Fibroblast of skin of right quadriceps (primary cell): ENCODE measurements at regions not wholly inside any gene's neighbourhood (a gene's known extent, or its start where the extent isn't known, plus 50 kb on each side); places are given as distances from the start of the nearest gene placed in this dataset.

Experiments
- DNase-seq: peaks from one replicate; pipeline ENCODE4 v3.0.0-alpha.2; 2013

GRCh38 chr2:204332706-204333105 is 212.6 kb upstream of the PARD3B start:
- no peak for DNase-seq

DNA sequence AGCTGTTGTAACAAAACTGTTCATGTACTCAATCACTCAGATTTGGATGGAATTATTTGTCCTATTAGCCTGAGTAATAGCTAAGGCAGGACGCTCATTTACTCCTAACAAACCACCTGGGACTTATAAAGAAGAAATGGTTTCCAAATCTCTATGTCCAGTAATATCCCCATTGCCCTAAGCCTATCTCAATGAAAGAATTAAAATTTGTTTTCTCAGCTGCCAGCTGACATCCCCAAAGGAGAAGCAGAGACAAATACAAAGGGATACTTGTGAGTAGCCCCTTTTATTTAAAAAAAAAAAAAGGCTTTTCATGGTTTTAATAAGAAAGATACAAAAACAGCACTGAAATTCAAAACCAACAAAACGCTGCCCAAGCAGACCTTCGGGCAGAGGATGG is 211.4 kb upstream of the PARD3B start:
- no peak for DNase-seq

DNA sequence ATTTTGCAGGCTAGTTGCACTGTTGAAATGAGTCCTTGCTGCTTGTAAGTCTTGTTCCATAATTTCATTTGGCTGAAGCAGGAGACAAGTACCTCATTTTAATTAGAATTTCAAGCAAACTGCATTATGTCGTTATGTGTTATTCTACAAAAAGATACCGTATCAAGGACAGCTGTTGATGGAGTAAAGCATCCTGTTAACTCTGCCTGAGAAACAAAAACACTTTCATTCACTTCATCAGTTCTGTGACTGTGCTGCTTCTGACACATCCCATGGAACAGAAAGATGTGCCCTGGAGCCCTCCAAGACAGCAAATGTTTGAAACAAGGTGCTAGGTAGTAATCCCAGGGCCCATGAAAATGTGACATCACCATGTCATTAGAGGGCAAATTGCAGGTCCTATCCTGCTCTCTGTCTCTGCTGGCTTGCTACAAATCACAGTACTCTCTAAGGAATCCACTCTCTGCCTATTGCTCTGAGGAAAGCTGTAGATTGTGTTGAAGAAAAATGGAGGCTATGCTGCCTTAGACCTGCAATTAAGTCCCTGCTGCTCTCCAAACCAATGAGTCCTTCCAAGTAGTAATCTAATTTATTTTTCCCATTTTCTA is 209.7 kb upstream of the PARD3B start:
- DNase-seq: no peak

DNA sequence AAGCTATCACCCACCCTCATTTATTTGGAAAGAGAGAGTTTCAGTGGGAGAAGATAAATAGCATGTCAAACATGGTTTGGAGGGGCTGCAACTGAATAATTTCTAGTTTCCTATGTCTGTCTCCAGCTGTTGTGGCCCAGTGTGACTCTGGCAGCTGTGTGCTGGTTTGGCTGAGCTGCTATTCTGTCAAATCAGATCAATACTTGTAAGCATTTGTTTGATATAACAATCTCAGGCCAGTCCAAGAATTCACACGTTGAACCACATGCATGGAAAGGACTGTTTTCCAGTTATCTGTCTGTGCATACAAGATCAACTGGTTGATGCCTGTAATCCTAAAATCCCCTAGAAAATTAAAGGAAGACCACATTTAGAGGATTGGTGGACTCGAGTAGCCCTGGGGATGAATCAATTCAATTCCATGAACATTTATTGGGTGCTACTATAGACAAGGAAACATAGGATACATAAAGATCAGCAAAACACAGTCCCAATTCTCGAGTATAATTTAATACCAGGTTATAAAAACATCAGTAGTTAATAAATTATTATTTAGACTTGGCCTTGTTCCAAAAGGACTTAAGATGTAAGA is 209.0 kb upstream of the PARD3B start:
- no peak for DNase-seq

DNA sequence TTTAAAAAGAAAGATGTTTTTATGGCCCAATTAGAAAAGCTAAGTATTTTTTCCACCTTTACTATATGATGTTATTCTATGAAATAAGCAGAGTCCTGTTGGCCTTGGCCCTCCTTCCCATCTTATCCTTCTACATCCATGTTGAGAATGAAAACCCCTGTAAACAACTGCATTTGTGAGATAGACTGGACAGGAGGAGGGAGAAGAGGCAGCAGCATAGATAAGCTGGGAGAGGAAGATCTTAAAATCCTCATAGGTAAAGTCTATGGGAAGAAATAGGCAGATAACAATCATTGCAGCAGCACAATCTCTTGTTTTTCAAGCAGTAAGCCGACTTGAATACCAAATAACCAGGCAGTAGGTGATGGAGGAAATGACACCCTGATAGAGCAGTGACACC is 207.6 kb upstream of the PARD3B start:
- no peak for DNase-seq

- no peak for DNase-seq
Measured at GRCh38 chr2:204339212-204339715, 206.0 kb upstream of the PARD3B start.

DNA sequence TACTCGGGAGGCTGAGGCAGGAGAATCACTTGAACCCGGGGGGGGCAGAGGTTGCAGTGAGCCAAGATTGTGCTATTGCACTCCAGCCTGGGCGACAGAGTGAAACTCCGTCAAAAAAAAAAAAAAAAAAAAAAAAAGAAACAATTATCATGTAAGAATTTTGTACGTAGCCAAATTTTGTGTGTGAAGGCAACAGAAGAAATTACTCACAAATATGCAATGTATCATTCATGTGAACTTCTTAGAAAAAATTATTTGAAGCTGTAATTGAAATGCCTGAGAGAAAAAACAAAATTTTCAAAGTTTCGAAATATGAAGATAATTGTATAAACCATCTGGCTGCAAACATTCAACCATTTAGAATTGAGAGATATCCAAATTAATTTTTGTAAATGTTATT is 204.8 kb upstream of the PARD3B start:
- DNase-seq: no peak

DNA sequence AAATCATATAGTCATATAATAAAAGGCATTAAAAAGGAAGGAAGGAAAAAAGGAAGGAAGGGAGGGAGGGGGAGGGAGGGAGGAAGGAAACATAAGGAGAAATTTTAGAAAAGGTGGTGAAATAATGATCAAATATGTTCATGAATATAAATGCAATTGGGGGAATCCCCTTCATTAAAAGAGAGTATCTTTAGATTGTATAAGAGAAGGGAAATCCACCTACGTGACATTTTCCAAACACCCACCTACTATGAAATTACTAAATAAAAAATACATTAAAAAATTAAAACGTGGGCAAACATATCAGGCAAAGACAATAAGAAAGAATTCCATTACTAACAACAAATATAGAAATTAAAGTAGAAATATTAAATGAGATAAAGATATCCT is 203.4 kb upstream of the PARD3B start:
- DNase-seq: no peak

- DNase-seq: no peak
Measured at GRCh38 chr2:204343685-204344084, 201.6 kb upstream of the PARD3B start.

GRCh38 chr2:204344119-204344518 is 201.2 kb upstream of the PARD3B start:
- DNase-seq: no peak

DNA sequence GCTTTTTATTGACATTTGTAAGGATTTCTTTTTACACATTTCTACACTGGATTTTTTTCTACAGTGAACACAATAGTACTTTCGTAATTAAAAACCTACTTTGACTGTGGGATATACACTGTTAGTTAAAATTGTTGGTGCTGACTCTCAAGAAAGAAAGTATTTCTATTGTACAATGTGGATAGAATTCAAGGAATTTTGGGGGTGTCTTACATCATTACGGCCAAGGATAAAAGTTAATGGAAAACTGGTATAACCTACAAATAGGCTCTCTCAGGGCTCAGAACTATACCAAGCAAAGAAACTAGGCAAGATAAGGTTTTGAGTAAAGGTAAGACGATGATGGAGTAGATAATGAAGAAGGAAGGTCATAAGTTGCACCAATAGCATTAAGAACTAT is 198.4 kb upstream of the PARD3B start:
- no peak for DNase-seq

GRCh38 chr2:204353823-204354222 is 191.5 kb upstream of the PARD3B start:
- DNase-seq: peak; percentile 37

GRCh38 chr2:204354442-204354856 is 190.8 kb upstream of the PARD3B start:
- no peak for DNase-seq

- no peak for DNase-seq
Measured at GRCh38 chr2:204355688-204356087, 189.6 kb upstream of the PARD3B start.

- DNase-seq: no peak
Measured at GRCh38 chr2:204356151-204356641, 189.1 kb upstream of the PARD3B start.

- no peak for DNase-seq
Measured at GRCh38 chr2:204357286-204357685, 188.0 kb upstream of the PARD3B start.

GRCh38 chr2:204359076-204359475 is 186.2 kb upstream of the PARD3B start:
- DNase-seq: no peak

GRCh38 chr2:204360218-204361007 is 184.9 kb upstream of the PARD3B start:
- DNase-seq: no peak

- no peak for DNase-seq
Measured at GRCh38 chr2:204361738-204362137, 183.5 kb upstream of the PARD3B start.

DNA sequence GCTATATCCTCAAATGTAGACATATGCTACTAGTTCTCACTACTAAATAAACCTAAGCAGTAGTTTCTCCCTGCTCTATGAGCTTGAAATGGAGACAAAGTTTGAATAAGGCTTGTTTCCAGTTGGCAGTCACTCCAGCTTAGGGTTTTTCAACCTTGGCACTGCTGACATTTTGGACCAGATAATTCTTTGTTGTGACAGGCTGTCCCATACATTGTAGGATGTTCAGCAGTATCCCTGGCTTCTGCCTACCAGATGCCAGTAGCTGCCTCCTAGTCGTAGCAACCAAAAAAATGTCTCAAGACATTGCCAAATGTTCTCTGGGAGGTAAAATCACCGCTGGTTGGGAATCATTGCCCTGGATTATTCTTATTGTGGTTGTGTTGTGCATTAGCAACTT is 182.7 kb upstream of the PARD3B start:
- DNase-seq: no peak

- no peak for DNase-seq
Measured at GRCh38 chr2:204363513-204363912, 181.8 kb upstream of the PARD3B start.

GRCh38 chr2:204364860-204365535 is 180.3 kb upstream of the PARD3B start:
- no peak for DNase-seq

DNA sequence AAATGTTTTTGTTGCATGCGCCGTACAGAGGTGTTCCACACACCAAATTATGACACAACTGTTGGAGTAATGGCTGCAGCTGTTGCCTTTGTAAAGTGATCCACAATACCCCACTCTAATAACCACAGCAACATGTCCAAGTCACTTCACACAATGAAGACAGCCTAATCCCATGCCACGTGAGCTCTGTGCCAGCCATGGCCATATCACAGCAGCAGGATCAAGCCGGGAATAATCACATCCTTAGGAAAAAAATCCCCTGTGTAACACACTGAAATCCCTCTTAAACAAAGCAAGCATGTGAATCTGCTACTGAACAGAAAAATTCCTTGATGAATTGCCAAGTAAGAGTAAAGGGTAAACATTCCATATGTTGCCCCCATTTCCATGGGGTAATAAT is 179.5 kb upstream of the PARD3B start:
- DNase-seq: peak; percentile 10
